HEK293 (cell line): ENCODE measurements at regions not wholly inside any gene's neighbourhood (a gene's known extent, or its start where the extent isn't known, plus 50 kb on each side); places are given as distances from the start of the nearest gene placed in this dataset.

ENCODE experiments used
- CTCF ChIA-PET: fragments of 350-600 bp; formaldehyde crosslinking; extraction: SDS; loops from one replicate; lab custom pipeline; 2021; ENCODE audit warnings: antibody characterized with exemption; lab: Yijun Ruan, JAX
- POLR2A ChIA-PET: fragments of 300-600 bp; formaldehyde crosslinking; extraction: SDS; loops from one replicate; lab custom pipeline; 2020; ENCODE audit warnings: antibody characterized with exemption, inconsistent platforms; lab: Yijun Ruan, JAX
- H3K27ac ChIP-seq: fragments of 200-500 bp; sonication (Bioruptor generic); 2 replicates; pipeline ENCODE4 v1.5.1; 2014; ENCODE audit warnings: low read depth, low read length, control low read depth, inconsistent platforms; ENCODE audit errors: extremely low read depth
- H3K36me3 ChIP-seq, 2 experiments: fragments of 200-500 bp in 1 of 2; sonication (Bioruptor generic) in 1 of 2; 1 replicate in 1 of 2; 2 replicates in 1 of 2; pipeline ENCODE4 v1.5.1; 2014 to 2017; ENCODE audit warnings: inconsistent platforms in 2 of 2, low read length in 2 of 2; ENCODE audit not compliant: control insufficient read depth in 2 of 2, insufficient read depth in 1 of 2
- H3K4me1 ChIP-seq: fragments of 200-500 bp; sonication (Bioruptor generic); 2 replicates; pipeline ENCODE4 v1.5.1; 2014; ENCODE audit warnings: mild to moderate bottlenecking, low read length, inconsistent platforms; ENCODE audit not compliant: control insufficient read depth, insufficient read depth
- H3K4me3 ChIP-seq: 2 replicates; pipeline ENCODE4 v1.5.1; 2011; ENCODE audit warnings: low read depth, mild to moderate bottlenecking, control low read depth, low read length, moderate library complexity
- H3K9me3 ChIP-seq: fragments of 200-500 bp; sonication (Bioruptor generic); 2 replicates; pipeline ENCODE4 v1.5.1; 2014; ENCODE audit warnings: low read depth, low read length, inconsistent platforms; ENCODE audit not compliant: control insufficient read depth, insufficient read depth
- KLF1 ChIP-seq: fragments of 450-650 bp; formaldehyde crosslinking; IDR thresholded peaks from 2 replicates; pipeline ENCODE4 v1.5.1; 2016; ENCODE audit warnings: missing biosample characterization, missing genetic modification characterization
- PRDM6 ChIP-seq: fragments of 450-650 bp; formaldehyde crosslinking; IDR thresholded peaks from 2 replicates; pipeline ENCODE4 v1.5.1; 2017; ENCODE audit warnings: missing biosample characterization, missing genetic modification characterization
- SALL2 ChIP-seq: fragments of 450-650 bp; formaldehyde crosslinking; IDR thresholded peaks from 2 replicates; pipeline ENCODE4 v1.5.0; 2017; ENCODE audit warnings: missing biosample characterization, mild to moderate bottlenecking, missing genetic modification characterization, borderline replicate concordance
- ZBTB48 ChIP-seq: fragments of 450-650 bp; formaldehyde crosslinking; IDR thresholded peaks from 2 replicates; pipeline ENCODE4 v1.5.1; 2016; ENCODE audit warnings: missing biosample characterization, missing genetic modification characterization
- ZFP37 ChIP-seq: fragments of 450-650 bp; formaldehyde crosslinking; IDR thresholded peaks from 2 replicates; pipeline ENCODE4 v1.5.1; 2016; ENCODE audit warnings: missing biosample characterization, missing genetic modification characterization
- ZNF114 ChIP-seq: fragments of 450-650 bp; formaldehyde crosslinking; IDR thresholded peaks from 2 replicates; pipeline ENCODE4 v1.5.0; 2017; ENCODE audit warnings: missing biosample characterization, missing genetic modification characterization
- ZNF148 ChIP-seq: fragments of 450-650 bp; formaldehyde crosslinking; IDR thresholded peaks from 2 replicates; pipeline ENCODE4 v1.5.0; 2017; ENCODE audit warnings: missing biosample characterization, missing genetic modification characterization, borderline replicate concordance
- ZNF184 ChIP-seq: fragments of 450-650 bp; IDR thresholded peaks from 2 replicates; pipeline ENCODE4 v1.5.1; 2018; ENCODE audit warnings: missing biosample characterization, mild to moderate bottlenecking, missing genetic modification characterization
- ZNF19 ChIP-seq: fragments of 450-650 bp; formaldehyde crosslinking; IDR thresholded peaks from 2 replicates; pipeline ENCODE4; 2016; ENCODE audit warnings: missing biosample characterization, missing genetic modification characterization, low read depth
- ZNF266 ChIP-seq: fragments of 450-650 bp; formaldehyde crosslinking; IDR thresholded peaks from 2 replicates; pipeline ENCODE4 v1.5.1; 2016; ENCODE audit warnings: missing biosample characterization, missing genetic modification characterization, low read depth
- ZNF274 ChIP-seq, 2 experiments: fragments of 200-500 bp in 1 of 2; fragments of 450-650 bp in 1 of 2; sonication (Bioruptor generic) in 1 of 2; formaldehyde crosslinking in 1 of 2; IDR thresholded peaks; 2 replicates each; pipeline versions ENCODE4 v1.5.1 to v1.6.1; 2014 to 2016; ENCODE audit warnings: borderline replicate concordance in 1 of 2, inconsistent platforms in 1 of 2, low read length in 1 of 2, missing biosample characterization in 1 of 2, missing genetic modification characterization in 1 of 2
- ZNF398 ChIP-seq: fragments of 450-650 bp; formaldehyde crosslinking; IDR thresholded peaks from 2 replicates; pipeline ENCODE4 v1.5.1; 2017; ENCODE audit warnings: missing biosample characterization, missing genetic modification characterization
- ZNF510 ChIP-seq: fragments of 450-650 bp; formaldehyde crosslinking; IDR thresholded peaks from 2 replicates; pipeline ENCODE4 v1.5.1; 2018; ENCODE audit warnings: mild to moderate bottlenecking, missing genetic modification characterization, missing biosample characterization; ENCODE audit not compliant: insufficient replicate concordance
- ZNF580 ChIP-seq: fragments of 450-650 bp; formaldehyde crosslinking; IDR thresholded peaks from 2 replicates; pipeline ENCODE4 v1.5.1; 2016; ENCODE audit warnings: missing biosample characterization, missing genetic modification characterization
- ZNF623 ChIP-seq: fragments of 450-650 bp; formaldehyde crosslinking; IDR thresholded peaks from 2 replicates; pipeline ENCODE4 v1.5.1; 2016; ENCODE audit warnings: missing biosample characterization, missing genetic modification characterization
- ZNF624 ChIP-seq: fragments of 450-650 bp; formaldehyde crosslinking; IDR thresholded peaks from 2 replicates; pipeline ENCODE4 v1.5.1; 2017; ENCODE audit warnings: missing biosample characterization, missing genetic modification characterization
- ZNF629 ChIP-seq: fragments of 450-650 bp; formaldehyde crosslinking; IDR thresholded peaks from 2 replicates; pipeline ENCODE4 v1.5.1; 2017; ENCODE audit warnings: missing biosample characterization, missing genetic modification characterization
- ZNF707 ChIP-seq: fragments of 450-650 bp; formaldehyde crosslinking; IDR thresholded peaks from 2 replicates; pipeline ENCODE4 v1.5.1; 2016; ENCODE audit warnings: missing biosample characterization, missing genetic modification characterization
- ZSCAN30 ChIP-seq: fragments of 450-650 bp; IDR thresholded peaks from 2 replicates; pipeline ENCODE4 v1.5.1; 2018; ENCODE audit warnings: missing biosample characterization, mild to moderate bottlenecking, missing genetic modification characterization, moderate library complexity
- TF ChIP-seq, protein P1 (sequence below): fragments of 450-650 bp; formaldehyde crosslinking; IDR thresholded peaks from 2 replicates; pipeline ENCODE4 v1.5.1; 2016; ENCODE audit warnings: missing biosample characterization, missing genetic modification characterization
- TF ChIP-seq, protein P2 (sequence below): fragments of 450-650 bp; formaldehyde crosslinking; IDR thresholded peaks from 2 replicates; pipeline ENCODE4 v1.5.1; 2016; ENCODE audit warnings: missing biosample characterization, missing genetic modification characterization, low read depth

DNA sequence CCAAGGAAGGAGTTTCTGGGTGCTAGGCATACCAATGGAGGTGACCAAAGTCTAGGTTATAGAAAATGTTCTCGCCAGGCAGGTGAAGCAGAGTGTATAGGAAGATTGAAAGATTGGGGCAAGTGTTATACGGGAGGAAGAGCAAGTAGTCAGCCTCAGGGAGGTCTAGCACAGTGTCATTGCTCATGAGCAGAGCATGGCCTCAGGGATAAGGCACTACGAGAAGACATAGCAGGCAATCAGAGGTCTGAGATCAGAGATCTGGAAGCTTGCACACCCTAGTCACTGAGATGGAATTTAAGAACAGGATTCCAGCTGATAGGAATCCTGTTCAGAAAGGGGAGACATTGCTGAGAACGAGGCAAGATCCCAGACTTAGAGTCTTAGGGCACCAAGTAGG, 350.0 kb upstream of the CASK start (continued):
- no peak for TF ChIP-seq ZNF398
- TF ChIP-seq, protein P1, sequence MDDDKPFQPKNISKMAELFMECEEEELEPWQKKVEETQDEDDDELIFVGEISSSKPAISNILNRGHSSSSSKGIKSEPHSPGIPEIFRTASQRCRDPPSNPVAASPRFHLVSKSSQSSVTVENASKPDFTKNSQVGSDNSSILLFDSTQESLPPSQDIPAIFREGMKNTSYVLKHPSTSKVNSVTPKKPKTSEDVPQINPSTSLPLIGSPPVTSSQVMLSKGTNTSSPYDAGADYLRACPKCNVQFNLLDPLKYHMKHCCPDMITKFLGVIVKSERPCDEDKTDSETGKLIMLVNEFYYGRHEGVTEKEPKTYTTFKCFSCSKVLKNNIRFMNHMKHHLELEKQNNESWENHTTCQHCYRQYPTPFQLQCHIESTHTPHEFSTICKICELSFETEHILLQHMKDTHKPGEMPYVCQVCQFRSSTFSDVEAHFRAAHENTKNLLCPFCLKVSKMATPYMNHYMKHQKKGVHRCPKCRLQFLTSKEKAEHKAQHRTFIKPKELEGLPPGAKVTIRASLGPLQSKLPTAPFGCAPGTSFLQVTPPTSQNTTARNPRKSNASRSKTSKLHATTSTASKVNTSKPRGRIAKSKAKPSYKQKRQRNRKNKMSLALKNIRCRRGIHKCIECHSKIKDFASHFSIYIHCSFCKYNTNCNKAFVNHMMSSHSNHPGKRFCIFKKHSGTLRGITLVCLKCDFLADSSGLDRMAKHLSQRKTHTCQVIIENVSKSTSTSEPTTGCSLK = no peak
- no peak for TF ChIP-seq ZNF184 (tag by site-specific recombination)
- no peak for TF ChIP-seq ZNF624 (tag by site-specific recombination)
- no peak for TF ChIP-seq ZNF274 (IDR thresholded peaks at IDR 0.05; ENCODE audit: low read length)
- TF ChIP-seq ZNF274 (tag by site-specific recombination; IDR thresholded peaks at IDR 0.05; ENCODE audit: borderline replicate concordance) = no peak
- TF ChIP-seq ZNF19 (tag by site-specific recombination) = no peak
- TF ChIP-seq ZNF707 = no peak
- TF ChIP-seq ZNF623 = no peak
- TF ChIP-seq, all 188 proteins: peak for 0

GRCh38 chrX:42269186-42269585, 345.8 kb upstream of the CASK start:
- no peaks in the 10 kb centered on the region for H3K9me3 ChIP-seq
- no peak overlapping the region for H3K27ac ChIP-seq
- H3K36me3 ChIP-seq = no peaks in the 10 kb centered on the region
- POLR2A ChIA-PET = no interaction called here
- TF ChIP-seq PRDM6 (tag by site-specific recombination) = peak; percentile 43; the same call in 1 of the 2 replicates
- no peak for TF ChIP-seq ZNF266
- TF ChIP-seq ZNF114 = no peak
- TF ChIP-seq ZFP37 (tag by site-specific recombination) = 0 out of 2 replicates have a peak, but pooled peaks have one; percentile 34
- TF ChIP-seq ZSCAN30 (tag by site-specific recombination) = no peak
- peak; percentile 69 for TF ChIP-seq ZNF629
- TF ChIP-seq, protein P2, sequence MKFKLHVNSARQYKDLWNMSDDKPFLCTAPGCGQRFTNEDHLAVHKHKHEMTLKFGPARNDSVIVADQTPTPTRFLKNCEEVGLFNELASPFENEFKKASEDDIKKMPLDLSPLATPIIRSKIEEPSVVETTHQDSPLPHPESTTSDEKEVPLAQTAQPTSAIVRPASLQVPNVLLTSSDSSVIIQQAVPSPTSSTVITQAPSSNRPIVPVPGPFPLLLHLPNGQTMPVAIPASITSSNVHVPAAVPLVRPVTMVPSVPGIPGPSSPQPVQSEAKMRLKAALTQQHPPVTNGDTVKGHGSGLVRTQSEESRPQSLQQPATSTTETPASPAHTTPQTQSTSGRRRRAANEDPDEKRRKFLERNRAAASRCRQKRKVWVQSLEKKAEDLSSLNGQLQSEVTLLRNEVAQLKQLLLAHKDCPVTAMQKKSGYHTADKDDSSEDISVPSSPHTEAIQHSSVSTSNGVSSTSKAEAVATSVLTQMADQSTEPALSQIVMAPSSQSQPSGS (tag by site-specific recombination) = peak; percentile 90
- TF ChIP-seq KLF1 (tag by site-specific recombination) = no peak
- no peak overlapping the region for H3K4me3 ChIP-seq
- H3K4me1 ChIP-seq = no peaks in the 10 kb centered on the region
- CTCF ChIA-PET = no interaction called here

GRCh38 chrX:42260854-42261253, 337.5 kb upstream of the CASK start:
- Histone ChIP-seq H3K4me3 (no peak overlapping the region), H3K4me1 (no peaks in the 10 kb centered on the region), H3K36me3 (no peaks in the 10 kb centered on the region), H3K27ac (no peak overlapping the region), H3K9me3 (no peaks in the 10 kb centered on the region)
- ChIA-PET POLR2A (no interaction called here), CTCF (no interaction called here)
- TF ChIP-seq ZBTB48 (tag by site-specific recombination) = no peak
- no peak for TF ChIP-seq ZNF580
- no peak for TF ChIP-seq ZNF148 (tag by site-specific recombination)
- TF ChIP-seq SALL2 = no peak
- TF ChIP-seq ZNF510 = no peak
